BE2C (cell line): ENCODE measurements at regions not wholly inside any gene's neighbourhood (a gene's known extent, or its start where the extent isn't known, plus 50 kb on each side); places are given as distances from the start of the nearest gene placed in this dataset.
"Not testable (repeated sequence)": the region's sequence is repeated elsewhere in the genome, so short reads cannot be mapped to it uniquely, and the experiment has no call there.

Source experiments
- DNase-seq: peaks from one replicate; pipeline ENCODE4 v3.0.0-alpha.2; 2020
- H3K27me3 ChIP-seq: fragments of 250-450 bp; sonication (Bioruptor Pico); 2 replicates; pipeline ENCODE4 v1.5.1; 2020; ENCODE audit warnings: mild to moderate bottlenecking
- H3K36me3 ChIP-seq: fragments of 250-450 bp; sonication (Bioruptor Pico); 2 replicates; pipeline ENCODE4 v1.5.1; 2020; ENCODE audit warnings: mild to moderate bottlenecking
- H3K4me1 ChIP-seq: fragments of 250-450 bp; sonication (Bioruptor Pico); 2 replicates; pipeline ENCODE4 v1.5.1; 2020
- H3K4me3 ChIP-seq: 2 replicates; pipeline ENCODE4 v1.5.1; 2011; ENCODE audit warnings: low read depth, low read length
- H3K9me3 ChIP-seq: fragments of 250-450 bp; sonication (Bioruptor Pico); 2 replicates; pipeline ENCODE4 v1.5.1; 2020
- CTCF ChIP-seq: IDR thresholded peaks from 2 replicates; pipeline ENCODE4 v1.5.1; 2012; ENCODE audit warnings: mild to moderate bottlenecking, low read depth, low read length

GRCh38 chr11:38402063-38402462 lies 1804.0 kb upstream of the RAG2 start:
- TF ChIP-seq CTCF: no peak
- Histone ChIP-seq H3K9me3 (no peaks in the 10 kb centered on the region), H3K4me1 (no peaks in the 10 kb centered on the region), H3K4me3 (no peak overlapping the region), H3K36me3 (no peaks in the 10 kb centered on the region), H3K27me3 (no peaks in the 10 kb centered on the region)
- no peak for DNase-seq

GRCh38 chr11:38392176-38392575 lies 1794.1 kb upstream of the RAG2 start:
- no peak for TF ChIP-seq CTCF
- Histone ChIP-seq H3K4me3 (no peak overlapping the region), H3K4me1 (no peaks in the 10 kb centered on the region), H3K9me3 (no peaks in the 10 kb centered on the region), H3K27me3 (no peaks in the 10 kb centered on the region), H3K36me3 (no peaks in the 10 kb centered on the region)
- no peak for DNase-seq

GRCh38 chr11:38384568-38384967 lies 1786.5 kb upstream of the RAG2 start:
- H3K9me3 ChIP-seq: no peaks in the 10 kb centered on the region
- H3K4me1 ChIP-seq: no peaks in the 10 kb centered on the region
- no peaks in the 10 kb centered on the region for H3K36me3 ChIP-seq
- H3K4me3 ChIP-seq: no peak overlapping the region
- TF ChIP-seq CTCF: no peak
- H3K27me3 ChIP-seq: no peaks in the 10 kb centered on the region
- DNase-seq: no peak

GRCh38 chr11:38365274-38365673 lies 1767.2 kb upstream of the RAG2 start:
- Histone ChIP-seq H3K4me1 (no peaks in the 10 kb centered on the region), H3K9me3 (no peaks in the 10 kb centered on the region), H3K27me3 (no peaks in the 10 kb centered on the region), H3K36me3 (no peaks in the 10 kb centered on the region), H3K4me3 (no peak overlapping the region)
- no peak for TF ChIP-seq CTCF
- no peak for DNase-seq

GRCh38 chr11:38356255-38356654 lies 1758.2 kb upstream of the RAG2 start:
- no peaks in the 10 kb centered on the region for H3K9me3 ChIP-seq
- H3K4me1 ChIP-seq: no peaks in the 10 kb centered on the region
- no peaks in the 10 kb centered on the region for H3K36me3 ChIP-seq
- TF ChIP-seq CTCF: no peak
- no peak overlapping the region for H3K4me3 ChIP-seq
- DNase-seq: no peak
- H3K27me3 ChIP-seq: no peaks in the 10 kb centered on the region

- Histone ChIP-seq H3K4me3 (no peak overlapping the region), H3K36me3 (no peaks in the 10 kb centered on the region), H3K27me3 (no peaks in the 10 kb centered on the region), H3K9me3 (no peaks in the 10 kb centered on the region), H3K4me1 (no peaks in the 10 kb centered on the region)
- no peak for DNase-seq
- TF ChIP-seq CTCF: no peak
These were observed 1747.2 kb upstream of the RAG2 start for GRCh38 chr11:38345286-38345685.

- H3K27me3 ChIP-seq, H3K4me3 ChIP-seq, H3K4me1 ChIP-seq, H3K36me3 ChIP-seq, H3K9me3 ChIP-seq, DNase-seq: not testable (repeated sequence)
These were observed 1743.6 kb upstream of the RAG2 start for GRCh38 chr11:38341612-38342011.
